Right ventricle myocardium inferior (tissue), 1 donor: ENCODE measurements at regions not wholly inside any gene's neighbourhood (a gene's known extent, or its start where the extent isn't known, plus 50 kb on each side); places are given as distances from the start of the nearest gene placed in this dataset.

Experiments
- ATAC-seq: fragments of 200-7000 bp; cut with Tn5 transposase; one replicate; pipeline ENCODE4 v1.9.1; 2020; ENCODE audit warnings: mild to moderate bottlenecking, moderate library complexity
- DNase-seq: peaks from one replicate; pipeline ENCODE4 v3.0.0; 2021; ENCODE audit errors: missing footprints
- intact Hi-C: fragments of 100-400 bp; cut with DNase I; formaldehyde crosslinking; loops from one replicate; pipeline ENCODE4 v1.11.0; 2022
- donor health status: DM: no; HTN: yes; CAD: no; lungs with severe emphysema.

DNA sequence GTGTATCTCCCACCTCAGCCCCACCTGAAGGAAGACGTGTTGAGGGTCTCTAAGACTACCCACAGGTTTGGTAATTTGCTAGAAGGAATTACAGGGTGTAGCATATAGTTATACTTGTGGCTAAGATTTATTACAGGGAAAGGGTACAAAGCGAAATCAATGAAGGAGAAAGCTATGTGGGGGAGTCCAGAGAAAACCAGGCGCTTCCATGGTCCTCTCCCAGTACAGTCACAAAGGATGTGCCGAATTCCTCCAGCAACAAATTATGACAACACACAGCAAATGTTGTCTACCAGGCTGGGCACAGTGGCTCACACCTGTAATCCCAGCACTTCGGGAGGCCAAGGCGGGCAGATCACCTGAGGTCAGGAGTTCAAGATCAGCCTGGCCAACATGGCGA lies 64.1 kb upstream of the TGM3 start:
- intact Hi-C loops: no loop called here
- no peak for DNase-seq
- ATAC-seq: no peak

DNA sequence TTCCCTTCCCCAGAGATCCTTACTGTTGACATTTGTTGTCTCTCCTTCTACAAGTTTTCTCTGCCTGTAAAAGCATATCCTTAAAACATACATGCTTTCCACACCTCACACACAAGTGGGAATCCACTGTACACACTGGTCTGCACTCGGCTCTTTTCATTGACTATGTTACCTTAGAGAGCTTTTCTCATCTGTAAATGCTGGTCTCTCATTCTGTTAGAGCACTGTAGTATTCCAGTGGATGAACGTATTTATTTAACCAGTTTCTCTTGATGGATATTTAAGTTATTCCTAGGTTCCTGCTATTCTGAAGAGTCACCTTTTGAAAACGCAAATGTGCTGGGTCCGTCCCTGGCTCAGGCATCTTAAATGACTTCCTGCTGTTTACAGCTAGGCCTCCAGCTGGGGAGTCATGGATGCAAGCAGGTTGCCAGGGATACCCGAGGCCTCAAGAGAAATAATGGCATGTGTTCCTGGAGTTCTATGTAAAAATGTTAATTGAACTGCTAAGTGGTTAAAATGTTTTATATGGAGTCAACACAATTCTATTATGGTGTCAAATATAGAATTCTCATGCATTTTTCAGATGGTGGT lies 61.1 kb upstream of the TGM3 start:
- DNase-seq: no peak
- no peak for ATAC-seq
- intact Hi-C loops: no loop called here

DNA sequence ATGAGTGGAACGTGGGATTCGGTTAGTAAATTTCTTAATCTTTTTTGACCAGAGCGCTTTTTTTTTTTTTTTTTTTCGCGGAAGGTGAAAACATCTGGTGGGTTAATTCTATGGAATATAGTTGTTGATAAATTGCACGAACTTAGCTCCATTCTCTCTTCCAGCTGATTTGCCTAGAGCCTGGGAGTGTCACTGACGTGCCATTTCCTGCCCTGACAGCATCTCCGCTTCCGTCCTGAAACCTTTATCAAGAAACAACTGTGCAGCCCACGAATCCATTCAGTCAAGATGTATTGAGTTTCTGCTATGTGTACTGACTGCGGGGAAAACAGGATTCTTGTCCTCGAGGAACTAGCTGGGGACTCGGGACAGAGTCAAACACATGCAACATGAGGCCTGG lies 59.5 kb upstream of the TGM3 start:
- ATAC-seq: no peak
- intact Hi-C loops: no loop called here
- DNase-seq: no peak

DNA sequence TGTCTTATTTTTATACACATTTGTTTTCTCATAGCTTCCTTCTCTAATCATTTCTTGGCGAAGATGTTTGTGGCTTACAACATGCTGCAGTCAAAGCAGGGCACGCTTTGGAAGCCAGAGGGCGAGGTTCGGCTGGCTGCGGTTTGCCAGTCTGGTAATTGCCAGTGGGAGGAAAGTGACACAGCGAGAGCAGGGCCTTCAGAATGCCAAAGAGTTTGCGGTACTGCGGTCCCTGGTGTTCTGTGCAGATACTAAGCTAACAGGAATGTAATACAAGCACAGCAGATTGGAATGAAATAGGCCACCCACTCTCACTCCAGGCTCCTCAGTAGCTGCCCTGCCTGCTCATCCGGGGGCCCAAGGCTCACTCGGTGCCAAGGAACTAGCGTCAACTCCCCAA lies 58.7 kb upstream of the TGM3 start:
- ATAC-seq (peak; percentile 26), DNase-seq (peak; percentile 65)
- intact Hi-C loops: no loop called here

DNA sequence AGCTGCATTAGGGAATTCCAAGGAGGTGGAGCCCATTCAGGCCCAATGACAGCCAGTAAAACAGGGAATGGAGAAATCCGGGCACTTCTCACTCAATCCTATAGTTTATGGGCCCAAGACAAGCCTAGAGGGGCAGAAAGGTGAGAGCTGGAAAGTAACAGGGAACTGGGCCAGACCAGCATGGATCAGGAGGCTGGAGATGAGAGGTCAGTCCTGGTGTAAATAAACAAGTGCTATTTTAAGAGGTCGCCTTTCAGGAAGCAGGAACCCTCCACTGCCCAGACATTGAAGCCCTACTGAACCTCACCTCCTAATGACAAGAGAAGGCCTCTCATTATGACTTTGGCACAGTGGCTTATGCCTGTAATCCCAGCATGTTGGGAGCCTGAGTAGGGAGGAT lies 57.2 kb upstream of the TGM3 start:
- no peak for ATAC-seq
- intact Hi-C loops: no loop called here
- no peak for DNase-seq

DNA sequence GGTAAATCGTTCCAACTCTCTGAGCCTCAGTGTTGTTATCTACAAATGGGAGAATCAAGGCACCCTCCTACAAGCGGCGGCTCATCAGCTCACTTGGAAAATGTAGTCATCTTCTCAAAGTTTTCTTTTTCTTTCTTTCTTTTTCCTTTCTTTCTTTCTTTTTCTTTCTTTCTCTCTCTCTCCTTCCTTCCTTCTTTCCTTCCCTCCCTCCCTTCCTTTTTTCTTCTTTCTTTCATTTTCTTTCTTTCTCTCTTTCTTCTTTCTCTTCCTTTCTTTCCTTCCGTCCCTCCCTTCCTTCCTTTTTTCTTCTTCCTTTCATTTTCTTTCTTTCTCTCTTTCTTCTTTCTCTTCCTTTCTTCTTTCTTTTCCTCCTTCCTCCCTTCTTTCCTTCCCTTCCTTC lies 55.0 kb upstream of the TGM3 start:
- no peak for ATAC-seq
- intact Hi-C loops: no loop called here

DNA sequence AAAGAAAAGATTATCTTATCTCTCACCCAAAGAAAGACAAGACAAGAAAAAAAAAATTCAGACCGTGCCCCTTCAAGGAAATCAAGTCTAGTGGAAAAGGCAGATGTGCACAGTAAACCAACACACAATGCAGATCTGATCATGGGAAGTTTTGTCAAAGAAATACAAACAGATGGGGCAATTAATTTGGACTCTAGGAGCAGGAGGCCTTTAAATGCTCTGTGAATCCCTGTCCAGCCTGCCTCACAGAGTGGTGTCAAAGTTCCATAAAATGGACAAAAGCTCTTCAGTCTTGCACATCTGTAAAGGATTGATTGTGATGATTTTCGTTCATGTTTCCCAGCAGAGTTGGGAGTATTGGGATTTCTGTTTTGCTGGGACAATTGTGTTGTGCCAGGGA lies 53.1 kb upstream of the TGM3 start:
- no peak for DNase-seq
- intact Hi-C loops: no loop called here
- no peak for ATAC-seq

More for the DNA sequence above, 55.0 kb upstream of the TGM3 start:
- DNase-seq: no peak

DNA sequence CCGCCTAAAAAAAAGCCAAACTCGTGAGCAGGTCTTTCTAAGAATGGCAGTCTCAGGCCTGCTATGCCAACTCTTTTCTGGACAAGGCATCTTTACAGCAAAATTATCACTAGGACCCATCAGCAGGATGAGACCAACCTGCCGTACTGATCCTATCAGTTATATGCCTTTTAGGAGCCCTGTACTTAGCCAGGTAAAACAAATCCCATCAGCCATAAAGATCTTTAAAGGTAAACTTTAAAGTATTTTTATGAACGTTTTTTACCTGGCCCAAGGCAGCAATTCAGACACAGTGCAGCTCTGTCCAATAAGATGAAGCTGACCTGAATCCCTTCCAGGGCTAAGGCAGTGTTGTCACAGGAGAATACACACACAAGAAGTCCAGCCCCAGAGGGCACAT lies 51.3 kb upstream of the TGM3 start:
- no peak for DNase-seq
- intact Hi-C loops: no loop called here
- ATAC-seq: no peak

DNA sequence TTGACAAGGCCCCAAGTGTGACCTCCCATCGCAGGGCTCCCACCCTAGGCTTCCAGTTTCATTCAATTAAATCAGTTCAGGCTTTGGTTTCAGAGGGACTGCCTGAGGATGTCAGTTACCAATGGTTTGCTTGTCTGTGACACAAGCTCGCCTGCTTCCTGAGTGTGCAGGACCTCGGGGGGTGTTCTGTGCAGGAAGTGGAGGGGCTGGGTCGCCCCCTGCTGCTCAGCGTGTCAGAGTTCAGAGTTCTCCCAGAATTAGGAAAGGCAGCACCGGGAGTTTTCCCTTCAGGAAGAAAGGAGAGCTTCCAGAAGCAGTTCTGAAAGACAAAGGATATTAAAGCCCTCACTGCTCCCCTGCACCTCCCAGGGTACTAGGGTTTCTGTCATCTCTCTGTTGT lies 50.8 kb upstream of the TGM3 start:
- DNase-seq: no peak
- intact Hi-C loops: no loop called here
- no peak for ATAC-seq

DNA sequence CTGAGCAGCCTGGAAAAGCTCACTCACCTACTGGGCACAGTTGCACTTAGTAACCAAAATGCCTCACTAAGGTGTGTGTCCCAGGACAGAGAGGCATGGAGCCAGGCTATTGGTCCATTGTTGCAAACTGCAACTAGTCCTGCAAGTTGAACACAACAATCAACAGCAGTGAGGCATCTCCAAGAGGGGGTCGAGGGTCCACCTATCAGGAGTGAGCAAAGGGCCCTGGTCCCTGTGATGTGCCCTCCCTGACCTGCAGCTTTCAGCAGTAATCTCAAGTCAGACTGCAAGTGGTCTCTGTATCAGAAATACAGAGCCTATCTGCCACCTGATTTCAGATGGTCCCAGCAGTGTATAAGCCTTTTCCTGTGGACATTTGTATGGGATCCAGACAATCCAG lies 50.2 kb upstream of the TGM3 start:
- intact Hi-C loops: no loop called here
- DNase-seq (no peak), ATAC-seq (no peak)
